Sigmoid colon (tissue), 4 donors: ENCODE measurements at regions not wholly inside any gene's neighbourhood (a gene's known extent, or its start where the extent isn't known, plus 50 kb on each side); places are given as distances from the start of the nearest gene placed in this dataset.

Experiments used
- POLR2A ChIP-seq, 2 donors: fragments of 450-650 bp; IDR thresholded peaks; one replicate each; pipeline ENCODE4 v1.6.1; 2016; ENCODE audit warnings: antibody characterized with exemption in 2 of 2, mild to moderate bottlenecking in 2 of 2, moderate library complexity in 2 of 2
- POLR2AphosphoS5 ChIP-seq, 4 donors: sonication (generic); formaldehyde crosslinking; IDR thresholded peaks; one replicate each; pipeline ENCODE4 v1.6.1; 2017; ENCODE audit warnings: antibody characterized with exemption in 4 of 4
- TF ChIP-seq, protein P1 (sequence below), 4 experiments: fragments of 450-650 bp in 3 of 4; fragments of 200-600 bp in 1 of 4; IDR thresholded peaks; one replicate each; pipeline ENCODE4 v1.5.1; 2016 to 2019; ENCODE audit warnings: antibody characterized with exemption in 4 of 4, mild to moderate bottlenecking in 3 of 4, moderate library complexity in 2 of 4

DNA sequence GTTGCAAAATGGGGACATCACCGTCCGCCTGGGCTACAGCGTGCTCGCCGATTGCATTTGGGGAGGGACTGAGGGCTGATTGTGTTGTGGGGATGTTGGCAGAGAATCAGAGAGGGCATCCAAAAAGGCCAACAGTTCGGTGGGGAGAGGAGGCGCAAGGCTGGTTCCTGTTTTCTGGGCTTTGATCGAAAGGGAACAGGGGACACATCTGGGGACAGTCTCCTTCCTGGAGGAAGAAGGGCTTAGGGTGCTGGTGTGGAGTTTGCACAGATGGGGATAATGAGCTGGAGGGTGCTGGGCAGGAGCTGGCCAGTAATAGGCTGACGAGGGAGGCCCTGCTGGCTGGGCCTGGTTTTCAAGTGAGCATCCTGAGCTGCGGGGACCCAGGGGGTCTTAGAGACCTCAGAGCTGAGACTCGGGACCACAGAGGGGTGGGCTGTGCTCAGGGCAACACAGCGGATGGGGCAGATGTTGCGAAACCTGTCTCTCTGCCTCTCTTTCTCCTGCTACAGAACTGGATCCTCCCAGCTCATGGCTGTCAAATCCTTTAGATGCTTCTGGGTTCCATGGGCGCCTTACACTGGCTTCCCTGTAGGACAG lies 288.7 kb downstream of the SEC14L1 start:
- TF ChIP-seq, protein P1, sequence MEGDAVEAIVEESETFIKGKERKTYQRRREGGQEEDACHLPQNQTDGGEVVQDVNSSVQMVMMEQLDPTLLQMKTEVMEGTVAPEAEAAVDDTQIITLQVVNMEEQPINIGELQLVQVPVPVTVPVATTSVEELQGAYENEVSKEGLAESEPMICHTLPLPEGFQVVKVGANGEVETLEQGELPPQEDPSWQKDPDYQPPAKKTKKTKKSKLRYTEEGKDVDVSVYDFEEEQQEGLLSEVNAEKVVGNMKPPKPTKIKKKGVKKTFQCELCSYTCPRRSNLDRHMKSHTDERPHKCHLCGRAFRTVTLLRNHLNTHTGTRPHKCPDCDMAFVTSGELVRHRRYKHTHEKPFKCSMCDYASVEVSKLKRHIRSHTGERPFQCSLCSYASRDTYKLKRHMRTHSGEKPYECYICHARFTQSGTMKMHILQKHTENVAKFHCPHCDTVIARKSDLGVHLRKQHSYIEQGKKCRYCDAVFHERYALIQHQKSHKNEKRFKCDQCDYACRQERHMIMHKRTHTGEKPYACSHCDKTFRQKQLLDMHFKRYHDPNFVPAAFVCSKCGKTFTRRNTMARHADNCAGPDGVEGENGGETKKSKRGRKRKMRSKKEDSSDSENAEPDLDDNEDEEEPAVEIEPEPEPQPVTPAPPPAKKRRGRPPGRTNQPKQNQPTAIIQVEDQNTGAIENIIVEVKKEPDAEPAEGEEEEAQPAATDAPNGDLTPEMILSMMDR (IDR thresholded peaks at IDR 0.05): no peak
- no peak for TF ChIP-seq POLR2A (IDR thresholded peaks at IDR 0.05)
- no peak for TF ChIP-seq POLR2AphosphoS5 (IDR thresholded peaks at IDR 0.05)
